Adrenal gland (tissue), 9 donors: ENCODE measurements at regions not wholly inside any gene's neighbourhood (a gene's known extent, or its start where the extent isn't known, plus 50 kb on each side); places are given as distances from the start of the nearest gene placed in this dataset.

Experiments
- DNase-seq, 7 donors: peaks; one replicate each; pipeline ENCODE4 v3.0.0-alpha.2; 2019 to 2020
- H3K27ac ChIP-seq, 5 donors: fragments of 200-600 bp; sonication (generic) in 4 of 5; 1 replicate in 3 of 5; 2 replicates in 2 of 5; pipeline versions ENCODE4 v1.5.1 to v1.8.0; 2016 to 2020; ENCODE audit warnings: mild to moderate bottlenecking in 1 of 5
- H3K27me3 ChIP-seq: fragments of 200-600 bp; 2 replicates; pipeline ENCODE4 v1.8.0; 2021
- H3K36me3 ChIP-seq, 2 donors: fragments of 200-600 bp; replicated peaks in 1 of 2; 1 replicate in 1 of 2; 2 replicates in 1 of 2; pipeline versions ENCODE4 v1.5.1 to v1.8.0; 2018 to 2022
- H3K4me1 ChIP-seq, 2 donors: fragments of 200-600 bp; replicated peaks in 1 of 2; 1 replicate in 1 of 2; 2 replicates in 1 of 2; pipeline versions ENCODE4 v1.5.1 to v1.8.0; 2018 to 2021
- H3K4me3 ChIP-seq, 4 donors: fragments of 200-600 bp; sonication (generic) in 3 of 4; one replicate each; pipeline ENCODE4 v1.5.1; 2016 to 2018
- H3K9me3 ChIP-seq, 3 donors: fragments of 200-600 bp; sonication (generic) in 1 of 3; replicated peaks in 1 of 3; 1 replicate in 2 of 3; 2 replicates in 1 of 3; pipeline versions ENCODE4 v1.5.1 to v1.8.0; 2016 to 2021
- CTCF ChIP-seq, 6 experiments: fragments of 450-650 bp in 4 of 6; fragments of 200-600 bp in 2 of 6; sonication (generic) in 1 of 6; IDR thresholded peaks; 1 replicate in 5 of 6; 2 replicates in 1 of 6; pipeline versions ENCODE4 v1.5.1 to v1.8.0; 2016 to 2021; ENCODE audit warnings: antibody characterized with exemption in 6 of 6, mild to moderate bottlenecking in 2 of 6, moderate library complexity in 1 of 6
- POLR2A ChIP-seq, 2 donors: fragments of 450-650 bp; IDR thresholded peaks; one replicate each; pipeline ENCODE4 v1.6.1; 2017; ENCODE audit warnings: antibody characterized with exemption in 2 of 2, mild to moderate bottlenecking in 2 of 2, moderate library complexity in 1 of 2
- WGBS, 4 donors: extraction: QIAGEN DNeasy Blood & Tissue Kit in 2 of 4; methylation state at CpG; one replicate each; pipeline versions ENCODE4 v1.1.5 to v1.1.7; 2013 to 2017; 5-methylcytosine and 5-hydroxymethylcytosine counted together
- intact Hi-C, 2 donors: fragments of 100-400 bp; cut with DNase I; formaldehyde crosslinking; loops; one replicate each; pipeline versions ENCODE4 v1.14.1 to v1.15.0; 2022 to 2023
- donor health status: healthy with polysubstance abuse.
- donor health status: Bipolar disorder and iron deficiency.
- donor health status: DM: yes; HTN: yes; CAD: no.
- donor health status: DM: no; HTN: no; CAD: no.
- donor health status: DM: no; HTN: no; CAD: no.

- no peaks in the 10 kb centered on the region for H3K27me3 ChIP-seq
- H3K9me3 ChIP-seq, result peaks cover 0 to 6% (median 0%) of the 10 kb centered on the region in 3 donors
- H3K27ac ChIP-seq, result no peak overlapping the region
- intact Hi-C loops, result no loop called here
- H3K4me3 ChIP-seq, result no peak overlapping the region
- no peaks in the 10 kb centered on the region for H3K36me3 ChIP-seq
- TF ChIP-seq POLR2A (IDR thresholded peaks at IDR 0.05), result no peak
- TF ChIP-seq CTCF (IDR thresholded peaks at IDR 0.05), result no peak
- 41 to 54% (median 52%) methylated on average over 6 to 7 of the region's 7 CpGs for whole genome bisulfite sequencing, 4 donors
- H3K4me1 ChIP-seq, result no peaks in the 10 kb centered on the region
- DNase-seq, result no peak
These were observed 271.2 kb downstream of the FGF9 start for GRCh38 chr13:21942061-21942460.

- H3K9me3 ChIP-seq, result peaks cover 0 to 6% (median 0%) of the 10 kb centered on the region in 3 donors
- H3K4me1 ChIP-seq, result no peaks in the 10 kb centered on the region
- no peak overlapping the region for H3K27ac ChIP-seq
- TF ChIP-seq CTCF (IDR thresholded peaks at IDR 0.05) (no peak), POLR2A (IDR thresholded peaks at IDR 0.05) (no peak)
- no peaks in the 10 kb centered on the region for H3K36me3 ChIP-seq
- intact Hi-C loops, result no loop called here
- no peak overlapping the region for H3K4me3 ChIP-seq
- no peak for DNase-seq
- no peaks in the 10 kb centered on the region for H3K27me3 ChIP-seq
These were observed 273.7 kb downstream of the FGF9 start for GRCh38 chr13:21944610-21945009.

- Histone ChIP-seq H3K4me3 (no peak overlapping the region), H3K4me1 (no peaks in the 10 kb centered on the region), H3K9me3 (peaks cover 0 to 6% (median 0%) of the 10 kb centered on the region in 3 donors), H3K36me3 (no peaks in the 10 kb centered on the region), H3K27ac (no peak overlapping the region), H3K27me3 (no peaks in the 10 kb centered on the region)
- intact Hi-C loops, result no loop called here
- 88 to 95% (median 92%) methylated on average over 3 of the region's 3 CpGs for WGBS, 4 donors
- TF ChIP-seq POLR2A (IDR thresholded peaks at IDR 0.05), result no peak
- no peak for TF ChIP-seq CTCF (IDR thresholded peaks at IDR 0.05)
- no peak for DNase-seq
These were observed 274.3 kb downstream of the FGF9 start for GRCh38 chr13:21945195-21945594.

GRCh38 chr13:21946964-21947363 lies 276.1 kb downstream of the FGF9 start:
- intact Hi-C loops, result no loop called here
- WGBS, 4 donors, result 74 to 91% (median 84%) methylated on average over 6 of the region's 6 CpGs

More at GRCh38 chr13:21946964-21947363, 276.1 kb downstream of the FGF9 start:
- no peak for TF ChIP-seq POLR2A (IDR thresholded peaks at IDR 0.05)
- no peak for TF ChIP-seq CTCF (IDR thresholded peaks at IDR 0.05)
- Histone ChIP-seq H3K4me3 (no peak overlapping the region), H3K4me1 (no peaks in the 10 kb centered on the region), H3K9me3 (peaks cover 0 to 6% (median 0%) of the 10 kb centered on the region in 3 donors), H3K27ac (no peak overlapping the region), H3K27me3 (no peaks in the 10 kb centered on the region), H3K36me3 (no peaks in the 10 kb centered on the region)
- DNase-seq, result no peak
